Amniotic epithelial cell (primary cell): ENCODE measurements at regions not wholly inside any gene's neighbourhood (a gene's known extent, or its start where the extent isn't known, plus 50 kb on each side); places are given as distances from the start of the nearest gene placed in this dataset.
A peak's percentile ranks its signal among the peaks of the same experiment; 100 is the strongest.

Experiments used
- DNase-seq: peaks from one replicate; pipeline ENCODE4 v3.0.0-alpha.2; 2010; ENCODE audit warnings: low read depth

- no peak for DNase-seq
Measured at GRCh38 chr9:129399634-129399990, 221.3 kb downstream of the C9orf50 start.

GRCh38 chr9:129398961-129399633 is 221.0 kb upstream of the IER5L start:
- no peak for DNase-seq

- no peak for DNase-seq
Measured at GRCh38 chr9:129398101-129398960, 220.3 kb upstream of the IER5L start.

GRCh38 chr9:129397335-129397734 is 219.3 kb upstream of the IER5L start:
- DNase-seq = no peak

- no peak for DNase-seq
Measured at GRCh38 chr9:129396365-129396708, 218.3 kb upstream of the IER5L start.

- DNase-seq = no peak
Measured at GRCh38 chr9:129395633-129396364, 217.7 kb upstream of the IER5L start.

- no peak for DNase-seq
Measured at GRCh38 chr9:129394886-129395279, 216.8 kb upstream of the IER5L start.

- no peak for DNase-seq
Measured at GRCh38 chr9:129394061-129394885, 216.2 kb upstream of the IER5L start.

- no peak for DNase-seq
Measured at GRCh38 chr9:129393064-129393463, 215.0 kb upstream of the IER5L start.

- DNase-seq = no peak
Measured at GRCh38 chr9:129392093-129392541, 214.1 kb upstream of the IER5L start.

GRCh38 chr9:129391221-129391661 is 213.2 kb upstream of the IER5L start:
- no peak for DNase-seq

GRCh38 chr9:129390541-129390940 is 212.5 kb upstream of the IER5L start:
- no peak for DNase-seq

GRCh38 chr9:129387822-129388221 is 209.8 kb upstream of the IER5L start:
- no peak for DNase-seq

GRCh38 chr9:129386812-129387177 is 208.7 kb upstream of the IER5L start:
- no peak for DNase-seq

GRCh38 chr9:129385211-129385934 is 207.3 kb upstream of the IER5L start:
- no peak for DNase-seq

- no peak for DNase-seq
Measured at GRCh38 chr9:129384491-129385210, 206.6 kb upstream of the IER5L start.

- DNase-seq = peak; percentile 66
Measured at GRCh38 chr9:129383561-129384490, 205.8 kb upstream of the IER5L start.

- no peak for DNase-seq
Measured at GRCh38 chr9:129383019-129383560, 205.0 kb upstream of the IER5L start.
